MM.1S (cell line): ENCODE measurements at regions not wholly inside any gene's neighbourhood (a gene's known extent, or its start where the extent isn't known, plus 50 kb on each side); places are given as distances from the start of the nearest gene placed in this dataset.

Experiments used
- DNase-seq: peaks from one replicate; pipeline ENCODE4 v3.0.0-alpha.2; 2015
- H2AFZ ChIP-seq: fragments of 300-600 bp; sonication (generic); 2 replicates; pipeline ENCODE4 v1.6.0; 2016; ENCODE audit warnings: antibody characterized with exemption, low read length
- H3F3A ChIP-seq: fragments of 300-600 bp; sonication (generic); 2 replicates; pipeline ENCODE4 v1.6.1; 2016; ENCODE audit warnings: mild to moderate bottlenecking, antibody characterized with exemption, low read length, moderate library complexity, mixed read lengths; ENCODE audit not compliant: insufficient read depth
- H3K27ac ChIP-seq: fragments of 300-600 bp; sonication (generic); 2 replicates; pipeline ENCODE4 v1.5.1; 2016; ENCODE audit warnings: mild to moderate bottlenecking, low read length
- H3K27me3 ChIP-seq: fragments of 300-600 bp; sonication (generic); replicated peaks from 2 replicates; pipeline ENCODE4 v1.6.0; 2016; ENCODE audit warnings: low read length; ENCODE audit not compliant: insufficient read depth
- H3K36me3 ChIP-seq: fragments of 300-600 bp; sonication (generic); replicated peaks from 2 replicates; pipeline ENCODE4 v1.6.1; 2016; ENCODE audit warnings: mild to moderate bottlenecking, low read length, mixed read lengths; ENCODE audit not compliant: insufficient read depth
- H3K4me1 ChIP-seq: fragments of 300-600 bp; sonication (generic); 2 replicates; pipeline ENCODE4 v1.6.1; 2016; ENCODE audit warnings: low read length, mixed read lengths
- H3K4me2 ChIP-seq: fragments of 300-600 bp; sonication (generic); 2 replicates; pipeline ENCODE4 v1.6.0; 2016; ENCODE audit warnings: low read depth, low read length
- H3K4me3 ChIP-seq: fragments of 300-600 bp; sonication (generic); 2 replicates; pipeline ENCODE4 v1.5.1; 2016; ENCODE audit warnings: low read length, mixed read lengths
- H3K79me2 ChIP-seq: fragments of 300-600 bp; sonication (generic); 2 replicates; pipeline ENCODE4 v1.6.1; 2016; ENCODE audit warnings: mixed run types, low read length, mixed read lengths
- H3K9ac ChIP-seq: fragments of 300-600 bp; sonication (generic); 2 replicates; pipeline ENCODE4 v1.6.1; 2016; ENCODE audit warnings: low read length, mixed read lengths
- H3K9me2 ChIP-seq: fragments of 300-600 bp; sonication (generic); replicated peaks from 2 replicates; pipeline ENCODE4 v1.6.1; 2016; ENCODE audit warnings: mild to moderate bottlenecking, low read length, mixed read lengths; ENCODE audit not compliant: insufficient read depth
- H3K9me3 ChIP-seq: fragments of 300-600 bp; sonication (generic); replicated peaks from 2 replicates; pipeline ENCODE4 v1.6.1; 2016; ENCODE audit warnings: mild to moderate bottlenecking, low read length, mixed read lengths; ENCODE audit not compliant: insufficient read depth
- H4K20me1 ChIP-seq: fragments of 300-600 bp; sonication (generic); 2 replicates; pipeline ENCODE4 v1.6.1; 2016; ENCODE audit warnings: mild to moderate bottlenecking, low read length, moderate library complexity, mixed read lengths; ENCODE audit not compliant: insufficient read depth
- CTCF ChIP-seq: fragments of 300-600 bp; sonication (generic); IDR thresholded peaks from 2 replicates; pipeline ENCODE4 v1.5.1; 2016; ENCODE audit warnings: antibody characterized with exemption, low read length, mixed read lengths
- EZH2 ChIP-seq: fragments of 300-600 bp; sonication (generic); optimal IDR thresholded peaks from 2 replicates; pipeline ENCODE3; 2017; ENCODE audit warnings: low read depth, mild to moderate bottlenecking, antibody characterized with exemption, low read length, mixed read lengths
- EZH2phosphoT487 ChIP-seq: fragments of 300-600 bp; sonication (generic); IDR thresholded peaks from 2 replicates; pipeline ENCODE4 v1.6.1; 2018; ENCODE audit warnings: antibody characterized with exemption, low read length

- DNase-seq = no peak
- no peak overlapping the region for H2AFZ ChIP-seq
- no peaks in the 10 kb centered on the region for H3K4me1 ChIP-seq
- H3K27ac ChIP-seq = no peak overlapping the region
- no peaks in the 10 kb centered on the region for H3K27me3 ChIP-seq
- no peaks in the 10 kb centered on the region for H3K9me2 ChIP-seq
- H3K9ac ChIP-seq = no peak overlapping the region
- no peaks in the 10 kb centered on the region for H4K20me1 ChIP-seq
- no peaks in the 10 kb centered on the region for H3F3A ChIP-seq
- no peak overlapping the region for H3K4me2 ChIP-seq
- no peak overlapping the region for H3K4me3 ChIP-seq
- no peak for TF ChIP-seq CTCF
- TF ChIP-seq EZH2phosphoT487 = no peak
- TF ChIP-seq EZH2 = no peak
- no peaks in the 10 kb centered on the region for H3K9me3 ChIP-seq
- H3K36me3 ChIP-seq = no peaks in the 10 kb centered on the region
- H3K79me2 ChIP-seq = no peaks in the 10 kb centered on the region
Measured at GRCh38 chr3:144362126-144362525, 390.5 kb downstream of the DIPK2A start.

GRCh38 chr3:144363856-144364255 lies 392.2 kb downstream of the DIPK2A start:
- Histone ChIP-seq H3K36me3 (no peaks in the 10 kb centered on the region), H3K79me2 (no peaks in the 10 kb centered on the region)

GRCh38 chr3:144364737-144365136 lies 393.1 kb downstream of the DIPK2A start:
- no peaks in the 10 kb centered on the region for H3K4me1 ChIP-seq
- no peaks in the 10 kb centered on the region for H4K20me1 ChIP-seq
- DNase-seq = no peak
- no peaks in the 10 kb centered on the region for H3K36me3 ChIP-seq
- H3K27ac ChIP-seq = no peak overlapping the region
- no peak overlapping the region for H3K4me3 ChIP-seq
- no peak overlapping the region for H3K4me2 ChIP-seq
- no peaks in the 10 kb centered on the region for H3K9me2 ChIP-seq
- H3K27me3 ChIP-seq = no peaks in the 10 kb centered on the region
- H3F3A ChIP-seq = no peaks in the 10 kb centered on the region
- H3K79me2 ChIP-seq = no peaks in the 10 kb centered on the region
- no peak overlapping the region for H3K9ac ChIP-seq
- H2AFZ ChIP-seq = no peak overlapping the region
- H3K9me3 ChIP-seq = no peaks in the 10 kb centered on the region
- TF ChIP-seq EZH2phosphoT487 (no peak), EZH2 (no peak), CTCF (no peak)

More at GRCh38 chr3:144363856-144364255, 392.2 kb downstream of the DIPK2A start:
- no peak for DNase-seq
- Histone ChIP-seq H3F3A (no peaks in the 10 kb centered on the region), H3K4me2 (no peak overlapping the region), H3K27ac (no peak overlapping the region), H3K4me1 (no peaks in the 10 kb centered on the region), H3K27me3 (no peaks in the 10 kb centered on the region), H4K20me1 (no peaks in the 10 kb centered on the region), H2AFZ (no peak overlapping the region), H3K9ac (no peak overlapping the region), H3K9me2 (no peaks in the 10 kb centered on the region), H3K9me3 (no peaks in the 10 kb centered on the region), H3K4me3 (no peak overlapping the region)
- TF ChIP-seq CTCF (no peak), EZH2 (no peak), EZH2phosphoT487 (no peak)
